ENCODE measurements at regions not wholly inside any gene's neighbourhood (a gene's known extent, or its start where the extent isn't known, plus 50 kb on each side); places are given as distances from the start of the nearest gene placed in this dataset.

- TF ChIP-seq POLR2A (IDR thresholded peaks at IDR 0.05): no peak
- TF ChIP-seq CTCF (IDR thresholded peaks at IDR 0.05): no peak
- Histone ChIP-seq H3K27me3 (no peaks in the 10 kb centered on the region), H3K9me3 (replicated peaks in 1 of 3) (no peaks in the 10 kb centered on the region), H3K4me3 (no peak overlapping the region), H3K36me3 (replicated peaks in 1 of 2) (no peaks in the 10 kb centered on the region), H3K27ac (no peak overlapping the region), H3K4me1 (replicated peaks in 1 of 2) (no peaks in the 10 kb centered on the region)
- 79 to 89% (median 88%) methylated on average over 4 of the region's 4 CpGs for WGBS, 4 donors
- intact Hi-C loops (cut with DNase I): no loop called here
- no peak for DNase-seq
Measured at GRCh38 chr17:70006159-70006558, 68.9 kb upstream of the KCNJ16 start.

GRCh38 chr17:70011750-70012149, 63.3 kb upstream of the KCNJ16 start:
- H3K4me1 ChIP-seq (replicated peaks in 1 of 2): no peaks in the 10 kb centered on the region
- H3K4me3 ChIP-seq: no peak overlapping the region
- H3K36me3 ChIP-seq (replicated peaks in 1 of 2): no peaks in the 10 kb centered on the region
- WGBS, 4 donors: 61 to 77% (median 74%) methylated on average over 1 of the region's 1 CpG
- TF ChIP-seq CTCF (IDR thresholded peaks at IDR 0.05) (no peak), POLR2A (IDR thresholded peaks at IDR 0.05) (no peak)
- H3K27me3 ChIP-seq: no peaks in the 10 kb centered on the region
- no peak for DNase-seq
- H3K9me3 ChIP-seq (replicated peaks in 1 of 3): no peaks in the 10 kb centered on the region
- no peak overlapping the region for H3K27ac ChIP-seq
- intact Hi-C loops (cut with DNase I): no loop called here

- Histone ChIP-seq H3K36me3 (replicated peaks in 1 of 2) (no peaks in the 10 kb centered on the region), H3K9me3 (replicated peaks in 1 of 3) (no peaks in the 10 kb centered on the region), H3K4me1 (replicated peaks in 1 of 2) (no peaks in the 10 kb centered on the region), H3K27ac (no peak overlapping the region), H3K4me3 (no peak overlapping the region), H3K27me3 (no peaks in the 10 kb centered on the region)
- 67 to 84% (median 73%) methylated on average over 4 of the region's 4 CpGs for WGBS, 4 donors
- TF ChIP-seq POLR2A (IDR thresholded peaks at IDR 0.05): no peak
- TF ChIP-seq CTCF (IDR thresholded peaks at IDR 0.05): no peak
- intact Hi-C loops (cut with DNase I): no loop called here
- DNase-seq: no peak
Measured at GRCh38 chr17:70013911-70014310, 61.1 kb upstream of the KCNJ16 start.

GRCh38 chr17:70017112-70017511, 57.9 kb upstream of the KCNJ16 start:
- intact Hi-C loops (cut with DNase I): no loop called here
- TF ChIP-seq POLR2A (IDR thresholded peaks at IDR 0.05): no peak
- H3K9me3 ChIP-seq (replicated peaks in 1 of 3): no peaks in the 10 kb centered on the region
- no peak for DNase-seq
- H3K4me3 ChIP-seq: no peak overlapping the region
- no peaks in the 10 kb centered on the region for H3K27me3 ChIP-seq
- H3K4me1 ChIP-seq (replicated peaks in 1 of 2): peaks cover under 1 to 4% of the 10 kb centered on the region in 2 donors
- no peak overlapping the region for H3K27ac ChIP-seq
- H3K36me3 ChIP-seq (replicated peaks in 1 of 2): no peaks in the 10 kb centered on the region
- WGBS, 4 donors: 88 to 97% (median 90%) methylated on average over 1 of the region's 1 CpG

- H3K9me3 ChIP-seq (replicated peaks in 1 of 3): no peaks in the 10 kb centered on the region
- intact Hi-C loops (cut with DNase I): no loop called here
Measured at GRCh38 chr17:70017941-70018340, 57.1 kb upstream of the KCNJ16 start.

More at GRCh38 chr17:70017941-70018340, 57.1 kb upstream of the KCNJ16 start:
- H3K27ac ChIP-seq: no peak overlapping the region
- TF ChIP-seq CTCF (IDR thresholded peaks at IDR 0.05): no peak
- TF ChIP-seq POLR2A (IDR thresholded peaks at IDR 0.05): no peak
- H3K4me1 ChIP-seq (replicated peaks in 1 of 2): peaks cover 4 to 7% of the 10 kb centered on the region in 2 donors
- no peak overlapping the region for H3K4me3 ChIP-seq
- no peak for DNase-seq
- no peaks in the 10 kb centered on the region for H3K27me3 ChIP-seq
- no peaks in the 10 kb centered on the region for H3K36me3 ChIP-seq (replicated peaks in 1 of 2)

Measured in adrenal gland (tissue), 9 donors.